ENCODE measurements at regions not wholly inside any gene's neighbourhood (a gene's known extent, or its start where the extent isn't known, plus 50 kb on each side); places are given as distances from the start of the nearest gene placed in this dataset.

DNA sequence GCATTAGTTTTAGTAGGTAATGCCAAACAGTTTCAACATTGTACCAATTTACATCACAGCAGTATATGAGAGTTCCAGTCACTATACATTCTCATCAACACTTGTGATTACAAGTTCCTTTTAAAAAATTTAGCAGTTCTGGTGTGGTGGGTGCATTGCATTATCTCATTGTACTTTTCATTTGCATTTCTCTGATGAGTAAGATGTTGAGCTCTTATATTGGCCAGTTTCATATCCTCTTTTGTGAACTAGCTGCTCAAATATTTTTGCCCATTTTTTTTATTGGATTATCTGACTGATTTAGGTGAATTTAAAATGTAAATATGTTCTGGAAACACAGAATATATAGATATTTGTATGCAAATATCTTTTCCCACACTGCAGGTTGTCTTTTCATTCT, 160.9 kb upstream of the NR3C1 start:
- no peak for FAIRE-seq
- intact Hi-C loops (cut with DNase I) = no loop called here
- no peak overlapping the region for H3K4me3 ChIP-seq (ENCODE audit: low read length in 3 of 3)

GRCh38 chr5:143562935-143563334, 159.4 kb upstream of the NR3C1 start:
- intact Hi-C loops (cut with DNase I) = no loop called here
- peak in 1 of 5 donors; percentile 41 for DNase-seq

More for the DNA sequence above, 160.9 kb upstream of the NR3C1 start:
- H3K36me3 ChIP-seq (ENCODE audit: control insufficient read depth in 2 of 3, insufficient read depth in 3 of 3, low read length in 3 of 3) = no peaks in the 10 kb centered on the region
- no peaks in the 10 kb centered on the region for H3K9me3 ChIP-seq (ENCODE audit: control insufficient read depth in 2 of 3, insufficient read depth in 1 of 3, low read length in 3 of 3)
- H3K27ac ChIP-seq (ENCODE audit: low read depth in 2 of 2, low read length in 2 of 2) = no peak overlapping the region
- TF ChIP-seq CTCF (IDR thresholded peaks at IDR 0.05; ENCODE audit: borderline replicate concordance, extremely low read depth, insufficient read depth) = no peak
- H3K27me3 ChIP-seq (ENCODE audit: control insufficient read depth, insufficient read depth, low read length) = no peaks in the 10 kb centered on the region
- H3K4me1 ChIP-seq (ENCODE audit: control insufficient read depth in 2 of 3, insufficient read depth in 2 of 3, low read depth in 1 of 3, low read length in 3 of 3) = no peaks in the 10 kb centered on the region
- no peak overlapping the region for H3K9ac ChIP-seq (ENCODE audit: low read length in 3 of 3)
- DNase-seq = no peak

DNA sequence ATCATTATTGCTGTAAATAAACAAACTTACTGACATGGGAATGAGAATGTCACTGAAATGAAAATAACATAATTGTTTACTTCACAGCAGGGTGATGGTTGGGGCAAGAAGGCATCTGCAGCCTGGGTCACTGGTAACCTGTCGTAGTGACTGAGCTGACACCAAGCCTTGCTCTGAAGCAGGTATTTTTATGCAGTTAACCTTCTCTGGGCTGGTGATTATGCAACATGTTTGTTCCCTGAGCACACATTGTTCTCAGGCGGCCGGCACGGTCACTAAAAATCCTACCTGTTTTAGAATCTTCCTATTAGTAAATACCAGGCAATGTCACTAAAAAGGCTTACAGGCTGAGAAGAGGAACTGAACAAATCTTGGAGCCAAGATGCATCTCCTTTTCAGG, 157.7 kb upstream of the NR3C1 start:
- TF ChIP-seq CTCF (IDR thresholded peaks at IDR 0.05; ENCODE audit: borderline replicate concordance, extremely low read depth, insufficient read depth) = no peak
- Histone ChIP-seq H3K9me3 (ENCODE audit: control insufficient read depth in 2 of 3, insufficient read depth in 1 of 3, low read length in 3 of 3) (no peaks in the 10 kb centered on the region), H3K9ac (ENCODE audit: low read length in 3 of 3) (no peak overlapping the region), H3K27me3 (ENCODE audit: control insufficient read depth, insufficient read depth, low read length) (no peaks in the 10 kb centered on the region), H3K4me1 (ENCODE audit: control insufficient read depth in 2 of 3, insufficient read depth in 2 of 3, low read depth in 1 of 3, low read length in 3 of 3) (no peaks in the 10 kb centered on the region), H3K27ac (ENCODE audit: low read depth in 2 of 2, low read length in 2 of 2) (no peak overlapping the region), H3K36me3 (ENCODE audit: control insufficient read depth in 2 of 3, insufficient read depth in 3 of 3, low read length in 3 of 3) (no peaks in the 10 kb centered on the region), H3K4me3 (ENCODE audit: low read length in 3 of 3) (no peak overlapping the region)
- intact Hi-C loops (cut with DNase I) = no loop called here
- FAIRE-seq (no peak), DNase-seq (no peak)

More at GRCh38 chr5:143562935-143563334, 159.4 kb upstream of the NR3C1 start:
- H3K4me1 ChIP-seq (ENCODE audit: control insufficient read depth in 2 of 3, insufficient read depth in 2 of 3, low read depth in 1 of 3, low read length in 3 of 3) = no peaks in the 10 kb centered on the region
- H3K4me3 ChIP-seq (ENCODE audit: low read length in 3 of 3) = no peak overlapping the region
- no peaks in the 10 kb centered on the region for H3K27me3 ChIP-seq (ENCODE audit: control insufficient read depth, insufficient read depth, low read length)
- H3K9me3 ChIP-seq (ENCODE audit: control insufficient read depth in 2 of 3, insufficient read depth in 1 of 3, low read length in 3 of 3) = no peaks in the 10 kb centered on the region
- FAIRE-seq = no peak
- H3K9ac ChIP-seq (ENCODE audit: low read length in 3 of 3) = no peak overlapping the region
- no peak for TF ChIP-seq CTCF (IDR thresholded peaks at IDR 0.05; ENCODE audit: borderline replicate concordance, extremely low read depth, insufficient read depth)
- H3K36me3 ChIP-seq (ENCODE audit: control insufficient read depth in 2 of 3, insufficient read depth in 3 of 3, low read length in 3 of 3) = no peaks in the 10 kb centered on the region
- no peak overlapping the region for H3K27ac ChIP-seq (ENCODE audit: low read depth in 2 of 2, low read length in 2 of 2)

GRCh38 chr5:143560378-143560777, 156.9 kb upstream of the NR3C1 start:
- H3K36me3 ChIP-seq (ENCODE audit: control insufficient read depth in 2 of 3, insufficient read depth in 3 of 3, low read length in 3 of 3) = no peaks in the 10 kb centered on the region
- DNase-seq (no peak), FAIRE-seq (no peak)
- intact Hi-C loops (cut with DNase I) = no loop called here
- no peak overlapping the region for H3K4me3 ChIP-seq (ENCODE audit: low read length in 3 of 3)
- H3K9ac ChIP-seq (ENCODE audit: low read length in 3 of 3) = no peak overlapping the region
- no peak for TF ChIP-seq CTCF (IDR thresholded peaks at IDR 0.05; ENCODE audit: borderline replicate concordance, extremely low read depth, insufficient read depth)
- H3K9me3 ChIP-seq (ENCODE audit: control insufficient read depth in 2 of 3, insufficient read depth in 1 of 3, low read length in 3 of 3) = no peaks in the 10 kb centered on the region
- no peaks in the 10 kb centered on the region for H3K4me1 ChIP-seq (ENCODE audit: control insufficient read depth in 2 of 3, insufficient read depth in 2 of 3, low read depth in 1 of 3, low read length in 3 of 3)
- no peak overlapping the region for H3K27ac ChIP-seq (ENCODE audit: low read depth in 2 of 2, low read length in 2 of 2)
- no peaks in the 10 kb centered on the region for H3K27me3 ChIP-seq (ENCODE audit: control insufficient read depth, insufficient read depth, low read length)

Data from kidney (tissue), 13 donors.